ENCODE measurements at regions not wholly inside any gene's neighbourhood (a gene's known extent, or its start where the extent isn't known, plus 50 kb on each side); places are given as distances from the start of the nearest gene placed in this dataset.

DNA sequence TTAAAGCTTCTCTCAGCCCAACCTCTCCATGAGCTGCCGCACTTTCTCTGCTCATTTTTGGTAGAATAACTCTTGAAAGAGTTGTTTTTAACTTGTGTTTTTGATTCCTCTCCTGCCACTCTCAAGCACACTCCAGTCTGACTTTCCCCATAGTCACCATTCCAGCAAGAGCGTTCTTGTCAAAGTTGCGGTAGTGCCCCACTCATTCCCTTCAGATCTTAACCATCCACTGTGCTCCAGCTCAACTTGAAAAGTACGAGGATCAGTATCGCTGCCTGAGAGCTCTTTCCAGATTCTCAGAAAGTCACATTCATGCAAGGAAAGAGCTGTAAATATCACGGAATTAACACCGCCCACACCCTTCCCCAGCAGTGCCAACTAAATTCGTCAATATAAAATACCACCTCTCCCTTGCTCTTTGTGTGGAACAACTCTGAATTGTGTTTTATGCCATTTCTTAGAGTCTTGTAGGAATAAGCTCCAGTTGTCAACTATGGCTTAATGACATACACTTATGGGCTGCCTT is 59.7 kb upstream of the IL15 start:
- ATAC-seq (no peak), DNase-seq (ENCODE audit: low spot score) (no peak), FAIRE-seq (no peak)
- no peaks in the 10 kb centered on the region for H3K27me3 ChIP-seq (ENCODE audit: control insufficient read depth in 1 of 2, insufficient read depth in 2 of 2, low read length in 2 of 2)
- H3K27ac ChIP-seq (ENCODE audit: extremely low read length, insufficient read depth, low read length): no peak overlapping the region
- ChIA-PET POLR2A (no interaction called here), CTCF (ENCODE audit: low intra/inter-chr PET ratio, low total read pairs) (no interaction called here)
- H4K20me1 ChIP-seq (ENCODE audit: insufficient read depth, low read length): no peaks in the 10 kb centered on the region
- peaks cover 30% of the 10 kb centered on the region for H3K9me3 ChIP-seq (ENCODE audit: low read length)
- H3K4me1 ChIP-seq (ENCODE audit: insufficient read depth, low read length): no peaks in the 10 kb centered on the region
- TF ChIP-seq FOXP1 (IDR thresholded peaks at IDR 0.05): no peak
- no peak for TF ChIP-seq FOXP1 (CRISPR knock-in tag; IDR thresholded peaks at IDR 0.05)
- TF ChIP-seq EP300 (IDR thresholded peaks at IDR 0.05; ENCODE audit: low read depth in 2 of 2, low read length in 2 of 2): no peak
- TF ChIP-seq EP300 (CRISPR knock-in tag; IDR thresholded peaks at IDR 0.05; ENCODE audit: borderline replicate concordance): no peak
- no peak for TF ChIP-seq KLF9 (CRISPR knock-in tag; IDR thresholded peaks at IDR 0.05; ENCODE audit: low read depth)
- no peak for TF ChIP-seq SNAI1 (CRISPR knock-in tag; IDR thresholded peaks at IDR 0.05; ENCODE audit: borderline replicate concordance)
- no peak for TF ChIP-seq ZNF672 (CRISPR knock-in tag; IDR thresholded peaks at IDR 0.05)
- TF ChIP-seq ARNTL (CRISPR knock-in tag; IDR thresholded peaks at IDR 0.05): no peak
- no peak for TF ChIP-seq ZNF841 (CRISPR knock-in tag; IDR thresholded peaks at IDR 0.05; ENCODE audit: borderline replicate concordance)
- TF ChIP-seq ZNF124 (CRISPR knock-in tag; IDR thresholded peaks at IDR 0.05): no peak
- H3K36me3 ChIP-seq (replicated peaks in 1 of 2; ENCODE audit: control insufficient read depth in 1 of 2, insufficient read depth in 2 of 2, low read length in 2 of 2): no peaks in the 10 kb centered on the region
- H3K4me3 ChIP-seq (replicated peaks in 1 of 3; ENCODE audit: insufficient read depth in 1 of 3, low read depth in 2 of 3, low read length in 3 of 3): no peak overlapping the region
- no peak overlapping the region for H3K4me2 ChIP-seq (ENCODE audit: low read depth, low read length)
- 39% methylated on average over 8 of the region's 8 CpGs for WGBS (ENCODE audit: low lambda C conversion rate)
- in situ Hi-C loops (cut with HindIII; ENCODE audit: extremely low pct_ligation_motif_present, low pct_unique_long_range_greater_than_20kb): no loop called here
- H2AFZ ChIP-seq (ENCODE audit: low read length): no peak overlapping the region
- no peak overlapping the region for H3K9ac ChIP-seq (ENCODE audit: insufficient read depth, low read depth, low read length)
- H3K79me2 ChIP-seq (ENCODE audit: insufficient read depth, low read length): no peaks in the 10 kb centered on the region
- no TSS peak for BruUV-seq (replicated peaks)
- intact Hi-C loops (cut with micrococcal nuclease; ENCODE audit: unreplicated experiment): no loop called here

- CTCF ChIA-PET (ENCODE audit: low intra/inter-chr PET ratio, low total read pairs): no interaction called here
- H3K9me3 ChIP-seq (ENCODE audit: low read length): peaks cover 36% of the 10 kb centered on the region
- no peak for DNase-seq (ENCODE audit: low spot score)
- POLR2A ChIA-PET: no interaction called here
- no peak for ATAC-seq
- in situ Hi-C loops (cut with HindIII; ENCODE audit: extremely low pct_ligation_motif_present, low pct_unique_long_range_greater_than_20kb): no loop called here
- H3K4me3 ChIP-seq (replicated peaks in 1 of 3; ENCODE audit: insufficient read depth in 1 of 3, low read depth in 2 of 3, low read length in 3 of 3): no peak overlapping the region
- H2AFZ ChIP-seq (ENCODE audit: low read length): no peak overlapping the region
- H3K79me2 ChIP-seq (ENCODE audit: insufficient read depth, low read length): no peaks in the 10 kb centered on the region
- H3K27me3 ChIP-seq (ENCODE audit: control insufficient read depth in 1 of 2, insufficient read depth in 2 of 2, low read length in 2 of 2): no peaks in the 10 kb centered on the region
- no peaks in the 10 kb centered on the region for H3K4me1 ChIP-seq (ENCODE audit: insufficient read depth, low read length)
- FAIRE-seq: no peak
- intact Hi-C loops (cut with micrococcal nuclease; ENCODE audit: unreplicated experiment): no loop called here
- no peak overlapping the region for H3K9ac ChIP-seq (ENCODE audit: insufficient read depth, low read depth, low read length)
- no peak overlapping the region for H3K27ac ChIP-seq (ENCODE audit: extremely low read length, insufficient read depth, low read length)
- no TSS peak for BruUV-seq (replicated peaks)
- no peak overlapping the region for H3K4me2 ChIP-seq (ENCODE audit: low read depth, low read length)
- no peaks in the 10 kb centered on the region for H3K36me3 ChIP-seq (replicated peaks in 1 of 2; ENCODE audit: control insufficient read depth in 1 of 2, insufficient read depth in 2 of 2, low read length in 2 of 2)
- no peaks in the 10 kb centered on the region for H4K20me1 ChIP-seq (ENCODE audit: insufficient read depth, low read length)
- TF ChIP-seq ZNF563 (CRISPR knock-in tag; IDR thresholded peaks at IDR 0.05) (no peak), DDIT3 (CRISPR knock-in tag; IDR thresholded peaks at IDR 0.05) (no peak), ZNF446 (CRISPR knock-in tag; IDR thresholded peaks at IDR 0.05) (no peak), MXD4 (CRISPR knock-in tag; IDR thresholded peaks at IDR 0.05) (no peak), TBP (CRISPR knock-in tag; IDR thresholded peaks at IDR 0.05) (no peak), ZNF598 (CRISPR knock-in tag; IDR thresholded peaks at IDR 0.05; ENCODE audit: borderline replicate concordance) (no peak), RAD51 (IDR thresholded peaks at IDR 0.05; ENCODE audit: borderline replicate concordance) (no peak), TBX2 (CRISPR knock-in tag; IDR thresholded peaks at IDR 0.05; ENCODE audit: borderline replicate concordance) (no peak), ZNF274 (CRISPR knock-in tag; IDR thresholded peaks at IDR 0.05) (no peak)
- TF ChIP-seq, protein P1, sequence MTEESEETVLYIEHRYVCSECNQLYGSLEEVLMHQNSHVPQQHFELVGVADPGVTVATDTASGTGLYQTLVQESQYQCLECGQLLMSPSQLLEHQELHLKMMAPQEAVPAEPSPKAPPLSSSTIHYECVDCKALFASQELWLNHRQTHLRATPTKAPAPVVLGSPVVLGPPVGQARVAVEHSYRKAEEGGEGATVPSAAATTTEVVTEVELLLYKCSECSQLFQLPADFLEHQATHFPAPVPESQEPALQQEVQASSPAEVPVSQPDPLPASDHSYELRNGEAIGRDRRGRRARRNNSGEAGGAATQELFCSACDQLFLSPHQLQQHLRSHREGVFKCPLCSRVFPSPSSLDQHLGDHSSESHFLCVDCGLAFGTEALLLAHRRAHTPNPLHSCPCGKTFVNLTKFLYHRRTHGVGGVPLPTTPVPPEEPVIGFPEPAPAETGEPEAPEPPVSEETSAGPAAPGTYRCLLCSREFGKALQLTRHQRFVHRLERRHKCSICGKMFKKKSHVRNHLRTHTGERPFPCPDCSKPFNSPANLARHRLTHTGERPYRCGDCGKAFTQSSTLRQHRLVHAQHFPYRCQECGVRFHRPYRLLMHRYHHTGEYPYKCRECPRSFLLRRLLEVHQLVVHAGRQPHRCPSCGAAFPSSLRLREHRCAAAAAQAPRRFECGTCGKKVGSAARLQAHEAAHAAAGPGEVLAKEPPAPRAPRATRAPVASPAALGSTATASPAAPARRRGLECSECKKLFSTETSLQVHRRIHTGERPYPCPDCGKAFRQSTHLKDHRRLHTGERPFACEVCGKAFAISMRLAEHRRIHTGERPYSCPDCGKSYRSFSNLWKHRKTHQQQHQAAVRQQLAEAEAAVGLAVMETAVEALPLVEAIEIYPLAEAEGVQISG (CRISPR knock-in tag; IDR thresholded peaks at IDR 0.05): no peak
Measured at GRCh38 chr4:141578451-141578850, 57.9 kb upstream of the IL15 start.
